HepG2 (cell line): ENCODE measurements at regions not wholly inside any gene's neighbourhood (a gene's known extent, or its start where the extent isn't known, plus 50 kb on each side); places are given as distances from the start of the nearest gene placed in this dataset.

Experiments
- ATAC-seq: fragments of 200-7000 bp; cut with Tn5 transposase; 3 replicates; pipeline ENCODE4 v1.9.1; 2020; ENCODE audit warnings: mild to moderate bottlenecking, moderate library complexity
- BruUV-seq: library from RNA; stranded (reverse); fragments of 400-500 nt; replicated peaks from 2 replicates; lab custom pipeline; 2021; lab: Mats Ljungman, UMichigan
- CTCF ChIA-PET: fragments of 300-600 bp; formaldehyde crosslinking; extraction: SDS; loops from one replicate; lab custom pipeline; 2021; ENCODE audit warnings: low total read pairs, inconsistent platforms, low intra/inter-chr PET ratio; lab: Yijun Ruan, JAX
- POLR2A ChIA-PET: fragments of 350-600 bp; sonication (Branson Sonifier 250); formaldehyde crosslinking; loops from one replicate; lab custom pipeline; 2020; ENCODE audit warnings: antibody characterized with exemption, inconsistent platforms; lab: Yijun Ruan, JAX
- DNase-seq: peaks from one replicate; pipeline ENCODE4 v3.0.0-alpha.2; 2015; ENCODE audit warnings: low spot score
- FAIRE-seq: peaks from 3 replicates; lab custom pipeline; 2011; peaks lifted over from hg19 to GRCh38; lab: Jason Lieb, UNC
- H2AFZ ChIP-seq: one replicate; pipeline ENCODE4 v1.6.1; 2011; ENCODE audit warnings: low read length, inconsistent platforms
- H3K27ac ChIP-seq: fragments of 300-600 bp; 3 replicates; pipeline ENCODE4 v1.8.0; 2011; ENCODE audit warnings: mixed run types, mild to moderate bottlenecking, mixed read lengths, low read length, inconsistent platforms; ENCODE audit not compliant: insufficient read depth; ENCODE audit errors: extremely low read length
- H3K27me3 ChIP-seq, 2 experiments: fragments of 200-600 bp in 1 of 2; 2 replicates in 1 of 2; 3 replicates in 1 of 2; pipeline versions ENCODE4 v1.6.0 to v1.8.0; 2011; ENCODE audit warnings: low read length in 2 of 2, mild to moderate bottlenecking in 2 of 2, moderate library complexity in 2 of 2, inconsistent platforms in 1 of 2; ENCODE audit not compliant: insufficient read depth in 2 of 2, control insufficient read depth in 1 of 2
- H3K36me3 ChIP-seq, 2 experiments: fragments of 200-600 bp in 1 of 2; replicated peaks in 1 of 2; 2 replicates in 1 of 2; 3 replicates in 1 of 2; pipeline versions ENCODE4 v1.5.1 to v1.8.0; 2011; ENCODE audit warnings: low read length in 2 of 2, inconsistent platforms in 1 of 2; ENCODE audit not compliant: insufficient read depth in 2 of 2, control insufficient read depth in 1 of 2
- H3K4me1 ChIP-seq: 2 replicates; pipeline ENCODE4 v1.5.1; 2012; ENCODE audit warnings: low read length, inconsistent platforms; ENCODE audit not compliant: insufficient read depth
- H3K4me2 ChIP-seq: 2 replicates; pipeline ENCODE4 v1.6.0; 2011; ENCODE audit warnings: low read depth, low read length, inconsistent platforms
- H3K4me3 ChIP-seq, 3 experiments: fragments of 200-600 bp in 1 of 3; sonication (generic), shearing (Covaris generic) in 1 of 3; replicated peaks in 1 of 3; 2 replicates each; pipeline ENCODE4 v1.5.1; 2011 to 2016; ENCODE audit warnings: low read length in 3 of 3, inconsistent platforms in 2 of 3, low read depth in 2 of 3, mild to moderate bottlenecking in 2 of 3, control low read depth in 1 of 3, mixed read lengths in 1 of 3; ENCODE audit not compliant: insufficient read depth in 1 of 3
- H3K79me2 ChIP-seq: one replicate; pipeline ENCODE4 v1.6.1; 2011; ENCODE audit warnings: low read length, inconsistent platforms; ENCODE audit not compliant: insufficient read depth
- H3K9ac ChIP-seq: 2 replicates; pipeline ENCODE4 v1.6.0; 2011; ENCODE audit warnings: mild to moderate bottlenecking, low read depth, low read length, inconsistent platforms; ENCODE audit not compliant: insufficient read depth
- H3K9me3 ChIP-seq: 2 replicates; pipeline ENCODE4 v1.5.1; 2012; ENCODE audit warnings: mild to moderate bottlenecking, low read length
- H4K20me1 ChIP-seq: 2 replicates; pipeline ENCODE4 v1.6.0; 2011; ENCODE audit warnings: inconsistent platforms, mild to moderate bottlenecking, low read length, moderate library complexity; ENCODE audit not compliant: insufficient read depth
- AHR ChIP-seq: IDR thresholded peaks from 2 replicates; pipeline ENCODE4 v1.6.1; 2018; ENCODE audit warnings: missing genetic modification reagents, missing compliant biosample characterization
- FOXP1 ChIP-seq, 2 experiments: fragments of 450-650 bp in 1 of 2; IDR thresholded peaks; 2 replicates each; pipeline ENCODE4 v1.6.1; 2017 to 2018; ENCODE audit warnings: antibody characterized with exemption in 1 of 2
- HMG20B ChIP-seq: conservative IDR thresholded peaks from 2 replicates; pipeline ENCODE4 v1.6.1; 2016; ENCODE audit warnings: missing genetic modification reagents, missing compliant biosample characterization
- HNF4A ChIP-seq: sonication (generic); formaldehyde crosslinking; IDR thresholded peaks from 2 replicates; pipeline ENCODE4 v1.4.0; 2020; ENCODE audit warnings: missing genetic modification reagents
- MIER2 ChIP-seq: IDR thresholded peaks from 2 replicates; pipeline ENCODE4 v1.6.1; 2016; ENCODE audit warnings: missing biosample characterization, missing genetic modification reagents
- NCOA1 ChIP-seq: sonication (generic); formaldehyde crosslinking; IDR thresholded peaks from 2 replicates; pipeline ENCODE4 v1.9.0; 2021; ENCODE audit warnings: missing genetic modification reagents
- NKX3-1 ChIP-seq: sonication (generic); formaldehyde crosslinking; IDR thresholded peaks from 2 replicates; pipeline ENCODE4 v1.5.0; 2020; ENCODE audit warnings: missing genetic modification reagents
- PAF1 ChIP-seq: IDR thresholded peaks from 2 replicates; pipeline ENCODE4 v1.6.1; 2016; ENCODE audit warnings: missing genetic modification reagents, missing compliant biosample characterization
- SMARCC2 ChIP-seq: fragments of 450-650 bp; IDR thresholded peaks from 2 replicates; pipeline ENCODE4 v1.6.1; 2017; ENCODE audit warnings: antibody characterized with exemption, mild to moderate bottlenecking
- TOE1 ChIP-seq: sonication (generic); formaldehyde crosslinking; IDR thresholded peaks from 2 replicates; pipeline ENCODE4 v1.4.0; 2020; ENCODE audit warnings: mild to moderate bottlenecking, missing genetic modification reagents
- TRIM24 ChIP-seq: sonication (generic); formaldehyde crosslinking; IDR thresholded peaks from 2 replicates; pipeline ENCODE4 v1.8.0; 2022; ENCODE audit warnings: mild to moderate bottlenecking, missing genetic modification reagents
- ZNF326 ChIP-seq: sonication (generic); formaldehyde crosslinking; IDR thresholded peaks from 2 replicates; pipeline ENCODE4 v1.4.0; 2020; ENCODE audit warnings: missing genetic modification reagents, borderline replicate concordance
- ZNF530 ChIP-seq: sonication (generic); formaldehyde crosslinking; IDR thresholded peaks from 2 replicates; pipeline ENCODE4 v1.5.0; 2020; ENCODE audit warnings: low read depth, mild to moderate bottlenecking, missing genetic modification reagents
- ZNF543 ChIP-seq: sonication (generic); formaldehyde crosslinking; IDR thresholded peaks from 2 replicates; pipeline ENCODE4 v1.4.0; 2020; ENCODE audit warnings: mild to moderate bottlenecking, missing genetic modification reagents
- ZNF558 ChIP-seq: sonication (generic); formaldehyde crosslinking; IDR thresholded peaks from 2 replicates; pipeline ENCODE4 v1.9.0; 2022; ENCODE audit warnings: mild to moderate bottlenecking, missing genetic modification reagents, borderline replicate concordance
- ZNF703 ChIP-seq: sonication (generic); formaldehyde crosslinking; IDR thresholded peaks from 2 replicates; pipeline ENCODE4 v1.5.1; 2020; ENCODE audit warnings: missing genetic modification reagents, mild to moderate bottlenecking, moderate library complexity, borderline replicate concordance
- WGBS: methylation state at CpG from one replicate; pipeline ENCODE4 v1.1.6; 2017; ENCODE audit warnings: low lambda C conversion rate; 5-methylcytosine and 5-hydroxymethylcytosine counted together
- in situ Hi-C: cut with HindIII; loops from 2 replicates; pipeline ENCODE4 v1.10.0; 2017; ENCODE audit warnings: low pct_unique_long_range_greater_than_20kb; ENCODE audit not compliant: extremely low pct_ligation_motif_present
- intact Hi-C: fragments of 100-400 bp; cut with micrococcal nuclease; formaldehyde crosslinking; loops from one replicate; pipeline ENCODE4 v1.10.0; 2022; ENCODE audit not compliant: unreplicated experiment
- TF ChIP-seq, protein P1 (sequence below): sonication (generic); formaldehyde crosslinking; IDR thresholded peaks from 2 replicates; pipeline ENCODE4 v1.4.0; 2020; ENCODE audit warnings: missing genetic modification reagents, borderline replicate concordance
- TF ChIP-seq, protein P2 (sequence below): sonication (generic); formaldehyde crosslinking; IDR thresholded peaks from 2 replicates; pipeline ENCODE4 v1.4.0; 2020; ENCODE audit warnings: missing genetic modification reagents

DNA sequence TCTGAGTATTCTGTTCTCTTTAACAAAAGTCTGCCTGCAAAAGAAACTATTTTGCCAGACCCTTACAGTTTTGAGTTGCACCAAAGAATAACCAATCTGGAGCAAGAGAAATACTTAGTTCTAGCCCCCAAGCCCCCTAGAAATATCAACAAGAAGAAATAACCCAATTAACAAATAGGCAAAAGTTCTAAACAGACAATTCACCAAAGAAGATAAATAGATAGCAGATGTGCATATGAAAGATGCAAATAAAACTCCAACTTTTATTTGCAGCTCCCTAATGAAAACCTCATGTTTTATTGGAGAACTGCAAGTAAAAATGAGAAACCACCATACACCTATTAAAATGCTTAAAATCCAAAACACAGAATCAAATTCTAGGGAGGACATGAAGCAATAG is 1308.0 kb downstream of the CDH11 start (continued):
- TF ChIP-seq FOXP1 (IDR thresholded peaks at IDR 0.05) (no peak), FOXP1 (CRISPR knock-in tag; IDR thresholded peaks at IDR 0.05) (no peak), HNF4A (no peak), AHR (no peak)

DNA sequence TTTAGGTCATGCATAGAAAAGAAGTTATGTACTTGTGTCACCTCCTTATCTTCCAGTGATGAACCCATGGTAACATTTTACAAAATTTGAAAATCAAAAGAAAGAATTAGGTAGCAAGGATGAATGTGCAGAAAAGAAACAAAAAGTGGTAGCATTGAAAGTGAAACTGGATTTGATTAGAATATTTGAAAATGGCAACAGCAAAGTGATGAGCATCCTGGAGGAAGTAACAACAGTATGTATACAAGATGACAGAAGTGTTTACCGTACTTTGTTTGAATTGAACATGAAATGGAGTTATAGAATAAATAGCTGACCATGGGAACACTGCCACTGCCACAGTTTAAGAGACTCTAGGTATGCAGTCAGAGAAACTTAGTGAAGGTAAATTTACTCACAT is 1313.1 kb downstream of the CDH11 start:
- ChIA-PET CTCF (no interaction called here), POLR2A (no interaction called here)
- no peak for DNase-seq
- intact Hi-C loops, result no loop called here
- Histone ChIP-seq H3K4me2 (no peak overlapping the region), H3K9me3 (peaks cover 57% of the 10 kb centered on the region), H3K27ac (no peak overlapping the region), H3K36me3 (no peaks in the 10 kb centered on the region), H3K27me3 (no peaks in the 10 kb centered on the region)
- in situ Hi-C loops, result no loop called here
- no peak for ATAC-seq
- 0% methylated on average over 1 of the region's 1 CpG for WGBS
- no peak for TF ChIP-seq ZNF703 (CRISPR knock-in tag)
- TF ChIP-seq SMARCC2, result no peak
- TF ChIP-seq, protein P1, sequence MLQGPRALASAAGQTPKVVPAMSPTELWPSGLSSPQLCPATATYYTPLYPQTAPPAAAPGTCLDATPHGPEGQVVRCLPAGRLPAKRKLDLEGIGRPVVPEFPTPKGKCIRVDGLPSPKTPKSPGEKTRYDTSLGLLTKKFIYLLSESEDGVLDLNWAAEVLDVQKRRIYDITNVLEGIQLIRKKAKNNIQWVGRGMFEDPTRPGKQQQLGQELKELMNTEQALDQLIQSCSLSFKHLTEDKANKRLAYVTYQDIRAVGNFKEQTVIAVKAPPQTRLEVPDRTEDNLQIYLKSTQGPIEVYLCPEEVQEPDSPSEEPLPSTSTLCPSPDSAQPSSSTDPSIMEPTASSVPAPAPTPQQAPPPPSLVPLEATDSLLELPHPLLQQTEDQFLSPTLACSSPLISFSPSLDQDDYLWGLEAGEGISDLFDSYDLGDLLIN (CRISPR knock-in tag), result no peak
- TF ChIP-seq ZNF558, result no peak
- no peak for TF ChIP-seq ZNF530 (CRISPR knock-in tag)
- no peak for TF ChIP-seq HMG20B
- no peak for TF ChIP-seq NCOA1 (CRISPR knock-in tag)
- TF ChIP-seq, protein P2, sequence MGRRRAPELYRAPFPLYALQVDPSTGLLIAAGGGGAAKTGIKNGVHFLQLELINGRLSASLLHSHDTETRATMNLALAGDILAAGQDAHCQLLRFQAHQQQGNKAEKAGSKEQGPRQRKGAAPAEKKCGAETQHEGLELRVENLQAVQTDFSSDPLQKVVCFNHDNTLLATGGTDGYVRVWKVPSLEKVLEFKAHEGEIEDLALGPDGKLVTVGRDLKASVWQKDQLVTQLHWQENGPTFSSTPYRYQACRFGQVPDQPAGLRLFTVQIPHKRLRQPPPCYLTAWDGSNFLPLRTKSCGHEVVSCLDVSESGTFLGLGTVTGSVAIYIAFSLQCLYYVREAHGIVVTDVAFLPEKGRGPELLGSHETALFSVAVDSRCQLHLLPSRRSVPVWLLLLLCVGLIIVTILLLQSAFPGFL (CRISPR knock-in tag), result no peak
- no peak for TF ChIP-seq TOE1 (CRISPR knock-in tag)
- no peak for TF ChIP-seq ZNF543
- no peak for TF ChIP-seq MIER2 (CRISPR knock-in tag)
- TF ChIP-seq ZNF326 (CRISPR knock-in tag), result no peak
- no peak for TF ChIP-seq TRIM24 (CRISPR knock-in tag)
- TF ChIP-seq PAF1, result no peak
- TF ChIP-seq NKX3-1 (CRISPR knock-in tag), result no peak
- TF ChIP-seq, all 625 proteins: peak for 0
- H4K20me1 ChIP-seq, result no peaks in the 10 kb centered on the region
- H3K4me1 ChIP-seq, result no peaks in the 10 kb centered on the region
- FAIRE-seq, result no peak
- no TSS peak for BruUV-seq
- H3K79me2 ChIP-seq, result no peaks in the 10 kb centered on the region
- H2AFZ ChIP-seq, result no peak overlapping the region
- H3K9ac ChIP-seq, result no peak overlapping the region
- no peak overlapping the region for H3K4me3 ChIP-seq
